ENCODE measurements at regions not wholly inside any gene's neighbourhood (a gene's known extent, or its start where the extent isn't known, plus 50 kb on each side); places are given as distances from the start of the nearest gene placed in this dataset.

- no peak for TF ChIP-seq CTCF (IDR thresholded peaks at IDR 0.05)
- DNase-seq: no peak
- H3K27ac ChIP-seq: no peak overlapping the region
- H3K9me3 ChIP-seq: no peaks in the 10 kb centered on the region
- H3K4me1 ChIP-seq: no peaks in the 10 kb centered on the region
- intact Hi-C loops (cut with DNase I; ENCODE audit: low total_unique reads): no loop called here
- no peaks in the 10 kb centered on the region for H3K27me3 ChIP-seq
- H3K36me3 ChIP-seq: no peaks in the 10 kb centered on the region
- no peak overlapping the region for H3K4me3 ChIP-seq
Measured at GRCh38 chr13:105527127-105527526, 1008.3 kb downstream of the EFNB2 start.

GRCh38 chr13:105519771-105520170 is 1015.7 kb downstream of the EFNB2 start:
- H3K36me3 ChIP-seq: no peaks in the 10 kb centered on the region
- no peaks in the 10 kb centered on the region for H3K9me3 ChIP-seq

GRCh38 chr13:105518086-105518485 is 1017.4 kb downstream of the EFNB2 start:
- Histone ChIP-seq H3K27ac (no peak overlapping the region), H3K27me3 (no peaks in the 10 kb centered on the region), H3K9me3 (no peaks in the 10 kb centered on the region), H3K4me3 (no peak overlapping the region), H3K4me1 (no peaks in the 10 kb centered on the region), H3K36me3 (no peaks in the 10 kb centered on the region)
- no peak for DNase-seq
- intact Hi-C loops (cut with DNase I; ENCODE audit: low total_unique reads): no loop called here
- TF ChIP-seq CTCF (IDR thresholded peaks at IDR 0.05): no peak

More at GRCh38 chr13:105519771-105520170, 1015.7 kb downstream of the EFNB2 start:
- Histone ChIP-seq H3K27me3 (no peaks in the 10 kb centered on the region), H3K4me3 (no peak overlapping the region), H3K4me1 (no peaks in the 10 kb centered on the region), H3K27ac (no peak overlapping the region)
- intact Hi-C loops (cut with DNase I; ENCODE audit: low total_unique reads): no loop called here
- TF ChIP-seq CTCF (IDR thresholded peaks at IDR 0.05): no peak
- no peak for DNase-seq

- intact Hi-C loops (cut with DNase I; ENCODE audit: low total_unique reads): no loop called here
- Histone ChIP-seq H3K4me1 (no peaks in the 10 kb centered on the region), H3K9me3 (no peaks in the 10 kb centered on the region), H3K36me3 (no peaks in the 10 kb centered on the region), H3K4me3 (no peak overlapping the region), H3K27me3 (no peaks in the 10 kb centered on the region), H3K27ac (no peak overlapping the region)
- no peak for DNase-seq
- TF ChIP-seq CTCF (IDR thresholded peaks at IDR 0.05): no peak
Measured at GRCh38 chr13:105514401-105514800, 1021.1 kb downstream of the EFNB2 start.

- Histone ChIP-seq H3K27ac (no peak overlapping the region), H3K4me3 (no peak overlapping the region), H3K27me3 (no peaks in the 10 kb centered on the region), H3K4me1 (no peaks in the 10 kb centered on the region), H3K9me3 (no peaks in the 10 kb centered on the region), H3K36me3 (no peaks in the 10 kb centered on the region)
- no peak for DNase-seq
- intact Hi-C loops (cut with DNase I; ENCODE audit: low total_unique reads): no loop called here
- TF ChIP-seq CTCF (IDR thresholded peaks at IDR 0.05): no peak
Measured at GRCh38 chr13:105513448-105513847, 1022.0 kb downstream of the EFNB2 start.
